Stimulated activated naive B cell treated with anti-CD40 and anti-IgM and Interleukin-4, amounts not matched to agents 10 μg/mL and 1 μg/mL and 100 μg/mL, for 72 hours (primary cell): ENCODE measurements at regions not wholly inside any gene's neighbourhood (a gene's known extent, or its start where the extent isn't known, plus 50 kb on each side); places are given as distances from the start of the nearest gene placed in this dataset.

Experiments used
- ATAC-seq, 2 donors: fragments of 150-1000 bp; cut with Tn5 transposase; replicated peaks; 2 replicates each; pipeline ENCODE4 v1.10.0; 2021; ENCODE audit warnings: moderate library complexity in 1 of 2
- DNase-seq: peaks from one replicate; pipeline ENCODE4 v3.0.0; 2021
- H3K27ac Mint-ChIP-seq: one replicate; pipeline ENCODE4 v1.8.0; 2022; ENCODE audit warnings: mild to moderate bottlenecking, mixed read lengths
- H3K27me3 Mint-ChIP-seq, 2 donors: one replicate each; pipeline ENCODE4 v1.8.0; 2022; ENCODE audit warnings: mixed read lengths in 2 of 2
- H3K36me3 Mint-ChIP-seq, 2 donors: one replicate each; pipeline ENCODE4 v1.8.0; 2022; ENCODE audit warnings: mixed read lengths in 2 of 2, mild to moderate bottlenecking in 1 of 2
- H3K4me1 Mint-ChIP-seq, 2 donors: one replicate each; pipeline ENCODE4 v1.8.0; 2022; ENCODE audit warnings: mixed read lengths in 2 of 2, mild to moderate bottlenecking in 1 of 2
- H3K4me3 Mint-ChIP-seq, 2 donors: one replicate each; pipeline ENCODE4 v1.8.0; 2022; ENCODE audit warnings: mild to moderate bottlenecking in 2 of 2, mixed read lengths in 2 of 2, moderate library complexity in 1 of 2
- H3K9me3 Mint-ChIP-seq, 2 donors: one replicate each; pipeline ENCODE4 v1.8.0; 2022; ENCODE audit warnings: mixed read lengths in 2 of 2, mild to moderate bottlenecking in 1 of 2

- Mint-ChIP-seq H3K36me3 (no peaks in the 10 kb centered on the region), H3K4me3 (no peak overlapping the region), H3K27ac (no peak overlapping the region), H3K27me3 (no peaks in the 10 kb centered on the region), H3K4me1 (no peaks in the 10 kb centered on the region), H3K9me3 (no peaks in the 10 kb centered on the region)
- DNase-seq (no peak), ATAC-seq (no peak)
These were observed 123.8 kb upstream of the GOLIM4 start for GRCh38 chr3:168219530-168219929.

- no peaks in the 10 kb centered on the region for H3K9me3 Mint-ChIP-seq
- no peak overlapping the region for H3K4me3 Mint-ChIP-seq
- peaks cover 0 to 6% of the 10 kb centered on the region in 2 donors for H3K4me1 Mint-ChIP-seq
- DNase-seq: no peak
- no peaks in the 10 kb centered on the region for H3K36me3 Mint-ChIP-seq
- no peak for ATAC-seq
- no peak overlapping the region for H3K27ac Mint-ChIP-seq
- no peaks in the 10 kb centered on the region for H3K27me3 Mint-ChIP-seq
These were observed 122.9 kb upstream of the GOLIM4 start for GRCh38 chr3:168218600-168218999.

- H3K36me3 Mint-ChIP-seq: no peaks in the 10 kb centered on the region
- H3K27me3 Mint-ChIP-seq: no peaks in the 10 kb centered on the region
- H3K9me3 Mint-ChIP-seq: no peaks in the 10 kb centered on the region
- ATAC-seq: no peak
- DNase-seq: no peak
- H3K4me1 Mint-ChIP-seq: peaks cover 0 to 6% of the 10 kb centered on the region in 2 donors
- H3K4me3 Mint-ChIP-seq: no peak overlapping the region
- H3K27ac Mint-ChIP-seq: no peak overlapping the region
These were observed 121.1 kb upstream of the GOLIM4 start for GRCh38 chr3:168216851-168217250.

GRCh38 chr3:168213920-168214319 is 118.2 kb upstream of the GOLIM4 start:
- Mint-ChIP-seq H3K4me3 (no peak overlapping the region), H3K9me3 (no peaks in the 10 kb centered on the region), H3K4me1 (peaks cover 0 to 6% of the 10 kb centered on the region in 2 donors), H3K36me3 (no peaks in the 10 kb centered on the region), H3K27ac (no peak overlapping the region), H3K27me3 (no peaks in the 10 kb centered on the region)
- ATAC-seq (peak in 1 of 2 donors; percentile 45), DNase-seq (no peak)

- H3K4me3 Mint-ChIP-seq: no peak overlapping the region
- DNase-seq (no peak), ATAC-seq (no peak)
- H3K9me3 Mint-ChIP-seq: no peaks in the 10 kb centered on the region
- H3K36me3 Mint-ChIP-seq: no peaks in the 10 kb centered on the region
- no peak overlapping the region for H3K27ac Mint-ChIP-seq
- peaks cover under 1 to 6% of the 10 kb centered on the region in 2 donors for H3K4me1 Mint-ChIP-seq
- H3K27me3 Mint-ChIP-seq: peaks cover 2% of the 10 kb centered on the region in 2 donors
These were observed 117.1 kb upstream of the GOLIM4 start for GRCh38 chr3:168212664-168213285.

GRCh38 chr3:168205451-168205850 is 109.7 kb upstream of the GOLIM4 start:
- no peak for ATAC-seq
- no peaks in the 10 kb centered on the region for H3K36me3 Mint-ChIP-seq
- DNase-seq: no peak
- peaks cover 0 to 1% of the 10 kb centered on the region in 2 donors for H3K4me1 Mint-ChIP-seq
- no peak overlapping the region for H3K27ac Mint-ChIP-seq
- H3K9me3 Mint-ChIP-seq: no peaks in the 10 kb centered on the region
- no peak overlapping the region for H3K4me3 Mint-ChIP-seq
- H3K27me3 Mint-ChIP-seq: peaks cover 4 to 15% of the 10 kb centered on the region in 2 donors

GRCh38 chr3:168197162-168197561 is 101.4 kb upstream of the GOLIM4 start:
- Mint-ChIP-seq H3K4me1 (no peaks in the 10 kb centered on the region), H3K4me3 (no peak overlapping the region), H3K9me3 (no peaks in the 10 kb centered on the region), H3K36me3 (no peaks in the 10 kb centered on the region), H3K27me3 (peaks cover 0 to 10% of the 10 kb centered on the region in 2 donors), H3K27ac (no peak overlapping the region)
- ATAC-seq (no peak), DNase-seq (no peak)

GRCh38 chr3:168191856-168192255 is 96.1 kb upstream of the GOLIM4 start:
- DNase-seq (no peak), ATAC-seq (no peak)
- H3K27me3 Mint-ChIP-seq: peaks cover 0 to 5% of the 10 kb centered on the region in 2 donors
- no peak overlapping the region for H3K4me3 Mint-ChIP-seq
- H3K4me1 Mint-ChIP-seq: peaks cover 0 to 2% of the 10 kb centered on the region in 2 donors
- no peak overlapping the region for H3K27ac Mint-ChIP-seq
- H3K36me3 Mint-ChIP-seq: no peaks in the 10 kb centered on the region
- H3K9me3 Mint-ChIP-seq: no peaks in the 10 kb centered on the region

GRCh38 chr3:168187233-168187632 is 91.5 kb upstream of the GOLIM4 start:
- DNase-seq (no peak), ATAC-seq (no peak)
- peaks cover 0 to 2% of the 10 kb centered on the region in 2 donors for H3K4me1 Mint-ChIP-seq
- no peaks in the 10 kb centered on the region for H3K36me3 Mint-ChIP-seq
- no peaks in the 10 kb centered on the region for H3K9me3 Mint-ChIP-seq
- H3K4me3 Mint-ChIP-seq: no peak overlapping the region
- no peak overlapping the region for H3K27ac Mint-ChIP-seq
- H3K27me3 Mint-ChIP-seq: peaks cover 0 to 5% of the 10 kb centered on the region in 2 donors

- no peaks in the 10 kb centered on the region for H3K9me3 Mint-ChIP-seq
- ATAC-seq (no peak), DNase-seq (no peak)
- H3K27me3 Mint-ChIP-seq: peaks cover 0 to 5% of the 10 kb centered on the region in 2 donors
- H3K36me3 Mint-ChIP-seq: no peaks in the 10 kb centered on the region
- H3K4me1 Mint-ChIP-seq: peaks cover 0 to 2% of the 10 kb centered on the region in 2 donors
- H3K27ac Mint-ChIP-seq: no peak overlapping the region
- no peak overlapping the region for H3K4me3 Mint-ChIP-seq
These were observed 90.7 kb upstream of the GOLIM4 start for GRCh38 chr3:168186293-168186983.

- Mint-ChIP-seq H3K9me3 (no peaks in the 10 kb centered on the region), H3K4me3 (no peak overlapping the region), H3K36me3 (no peaks in the 10 kb centered on the region), H3K27ac (no peak overlapping the region), H3K27me3 (no peaks in the 10 kb centered on the region), H3K4me1 (peaks cover 0 to 2% of the 10 kb centered on the region in 2 donors)
- DNase-seq (no peak), ATAC-seq (no peak)
These were observed 88.0 kb upstream of the GOLIM4 start for GRCh38 chr3:168183774-168184173.

GRCh38 chr3:168168743-168169142 is 73.0 kb upstream of the GOLIM4 start:
- Mint-ChIP-seq H3K36me3 (no peaks in the 10 kb centered on the region), H3K27ac (no peak overlapping the region), H3K4me3 (no peak overlapping the region), H3K27me3 (no peaks in the 10 kb centered on the region), H3K4me1 (peaks cover 0 to 4% of the 10 kb centered on the region in 2 donors), H3K9me3 (no peaks in the 10 kb centered on the region)
- no peak for ATAC-seq
- DNase-seq: no peak

GRCh38 chr3:168165390-168166269 is 69.9 kb upstream of the GOLIM4 start:
- Mint-ChIP-seq H3K27me3 (no peaks in the 10 kb centered on the region), H3K9me3 (no peaks in the 10 kb centered on the region), H3K27ac (no peak overlapping the region), H3K4me1 (peaks cover 0 to 4% of the 10 kb centered on the region in 2 donors), H3K36me3 (no peaks in the 10 kb centered on the region), H3K4me3 (peak overlapping the region; percentile 59 to 66)
- peak; percentile 18 for DNase-seq
- peak; percentile 67 to 69 for ATAC-seq

- H3K36me3 Mint-ChIP-seq: no peaks in the 10 kb centered on the region
- peaks cover 2 to 7% of the 10 kb centered on the region in 2 donors for H3K4me1 Mint-ChIP-seq
- H3K27me3 Mint-ChIP-seq: peaks cover 2 to 6% of the 10 kb centered on the region in 2 donors
- H3K4me3 Mint-ChIP-seq: no peak overlapping the region
- H3K9me3 Mint-ChIP-seq: no peaks in the 10 kb centered on the region
- DNase-seq (no peak), ATAC-seq (no peak)
- H3K27ac Mint-ChIP-seq: no peak overlapping the region
These were observed 66.4 kb upstream of the GOLIM4 start for GRCh38 chr3:168162172-168162571.
